SIG-M5 treated with dmso at 0.1 percent for 504 hours (cell line): ENCODE measurements at regions not wholly inside any gene's neighbourhood (a gene's known extent, or its start where the extent isn't known, plus 50 kb on each side); places are given as distances from the start of the nearest gene placed in this dataset.
A peak's percentile ranks its signal among the peaks of the same experiment; 100 is the strongest.

ENCODE experiments used
- DNase-seq: peaks from one replicate; lab custom pipeline; 2025; ENCODE audit not compliant: unreplicated experiment; lab: John Stamatoyannopoulos, UW

DNA sequence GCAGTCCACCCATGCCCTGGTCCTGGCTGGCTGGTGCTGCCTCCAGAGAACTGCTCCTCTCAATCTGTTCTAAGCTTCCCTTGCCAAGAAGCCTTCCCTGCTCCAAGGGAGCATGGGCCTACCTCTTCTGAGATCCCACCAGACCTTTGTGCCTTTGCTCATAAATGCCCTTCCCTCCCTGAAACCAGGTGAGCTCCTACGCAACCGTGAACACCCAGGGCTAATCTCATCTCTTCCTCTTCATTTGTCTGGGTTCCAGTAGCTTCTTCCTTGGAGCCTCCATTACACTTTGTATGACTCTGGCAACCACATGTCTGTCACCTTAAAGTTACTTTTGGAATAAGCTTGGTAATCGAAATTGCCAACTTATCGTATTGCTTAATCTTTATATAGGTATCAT is 270.6 kb downstream of the PBX3 start:
- no peak for DNase-seq

- no peak for DNase-seq
These were observed 273.7 kb downstream of the PBX3 start for GRCh38 chr9:126020836-126021235.

DNA sequence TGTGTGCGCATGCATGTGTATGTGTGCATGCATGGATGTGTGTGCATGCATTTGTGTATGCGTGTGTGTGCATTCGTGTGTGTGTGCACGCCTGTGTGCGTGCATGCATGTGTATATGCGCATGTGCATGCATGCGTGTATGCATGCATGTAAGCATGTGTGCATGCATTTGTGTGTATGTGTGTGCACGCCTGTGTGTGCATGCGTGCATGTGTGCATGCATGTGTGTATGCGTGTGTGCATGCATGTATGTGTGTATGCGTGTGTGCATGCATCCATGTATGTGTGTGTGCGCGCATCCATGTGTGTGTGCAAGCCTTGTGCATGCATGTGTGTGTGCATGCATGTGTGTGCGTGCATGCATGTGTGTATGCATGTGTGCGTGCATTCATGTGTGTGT is 276.8 kb downstream of the PBX3 start:
- no peak for DNase-seq

GRCh38 chr9:126024581-126025230 is 277.5 kb downstream of the PBX3 start:
- DNase-seq: no peak

DNA sequence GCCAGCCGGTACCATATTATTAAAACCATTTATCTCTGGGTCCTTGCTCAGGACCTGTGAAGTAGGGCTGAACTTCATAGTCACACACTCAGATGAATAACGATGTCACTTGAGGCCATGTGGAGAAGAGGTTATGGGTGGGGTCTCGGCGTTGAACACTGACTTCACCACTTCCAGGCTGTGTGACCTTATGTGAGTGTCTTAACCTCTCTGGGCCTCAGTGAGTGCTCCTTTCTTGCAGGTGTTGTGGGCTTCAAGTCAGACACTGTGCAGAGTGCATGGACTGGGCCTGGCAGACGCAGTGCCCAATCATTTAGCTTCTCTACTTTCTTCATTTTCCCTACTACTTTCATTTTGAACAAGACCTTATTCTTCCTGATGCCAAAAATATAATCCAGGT is 278.8 kb downstream of the PBX3 start:
- no peak for DNase-seq

GRCh38 chr9:126027566-126027965 is 280.4 kb downstream of the PBX3 start:
- no peak for DNase-seq

GRCh38 chr9:126028746-126029145 is 281.6 kb downstream of the PBX3 start:
- peak; percentile 0 for DNase-seq

DNA sequence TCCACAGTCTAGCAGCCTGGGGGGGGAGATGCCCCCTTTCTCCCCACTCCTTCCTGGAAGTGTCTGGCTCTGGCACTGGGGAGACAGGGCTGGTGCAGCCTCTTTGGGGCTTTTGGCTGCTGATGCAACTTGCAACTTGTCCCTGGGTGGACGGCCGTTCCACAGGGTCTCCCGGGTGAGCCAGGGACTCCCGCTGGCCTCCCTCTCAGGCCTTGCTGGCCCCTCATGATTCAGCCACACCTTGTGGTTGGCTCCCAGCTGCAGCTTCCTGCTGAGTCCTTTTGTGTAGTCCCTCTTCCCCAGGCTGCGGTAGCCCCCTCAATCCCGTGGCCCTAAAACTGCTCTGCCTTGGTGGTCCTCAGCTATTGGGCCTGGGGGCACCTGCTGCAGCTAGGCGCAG is 283.5 kb downstream of the PBX3 start:
- no peak for DNase-seq

DNA sequence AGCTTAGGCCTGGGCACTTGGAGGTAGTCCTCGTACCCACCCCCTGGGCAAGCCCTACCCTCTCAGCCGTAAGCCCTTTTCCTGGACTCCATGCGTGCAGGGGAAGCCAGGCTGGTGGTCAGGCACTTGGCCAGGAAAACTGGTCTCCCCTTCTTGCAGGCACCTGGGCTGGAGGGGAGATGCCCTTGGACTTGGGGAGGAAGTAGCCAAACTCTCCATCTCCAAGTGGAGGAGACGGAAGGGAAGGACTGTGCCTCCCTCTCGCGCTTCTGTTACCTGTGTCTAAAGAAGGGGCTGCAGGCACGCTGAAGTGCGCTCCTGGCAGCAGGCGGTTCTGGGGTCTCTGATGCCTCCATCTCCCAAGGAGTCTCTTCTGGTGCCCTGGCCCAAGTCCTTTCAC is 283.9 kb downstream of the PBX3 start:
- DNase-seq: no peak

DNA sequence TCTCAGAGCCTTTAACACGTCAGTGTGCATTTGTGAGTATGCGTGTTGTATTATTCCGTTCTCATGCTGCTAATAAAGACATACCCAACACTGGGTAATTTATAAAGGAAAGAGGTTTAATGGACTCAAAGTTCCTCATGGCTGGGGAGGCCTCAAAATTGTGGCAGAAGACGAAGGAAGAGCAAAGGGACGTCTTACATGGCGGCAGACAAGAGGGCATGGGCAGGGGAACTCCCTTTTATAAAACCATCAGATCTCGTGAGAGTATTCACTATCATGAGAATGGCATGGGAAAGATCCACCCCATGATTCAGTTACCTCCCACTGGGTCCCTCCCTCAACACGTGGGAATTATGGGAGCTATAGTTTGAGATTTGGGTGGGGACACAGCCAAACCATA is 285.0 kb downstream of the PBX3 start:
- DNase-seq: no peak

GRCh38 chr9:126033318-126033717 is 286.1 kb downstream of the PBX3 start:
- DNase-seq: no peak

DNA sequence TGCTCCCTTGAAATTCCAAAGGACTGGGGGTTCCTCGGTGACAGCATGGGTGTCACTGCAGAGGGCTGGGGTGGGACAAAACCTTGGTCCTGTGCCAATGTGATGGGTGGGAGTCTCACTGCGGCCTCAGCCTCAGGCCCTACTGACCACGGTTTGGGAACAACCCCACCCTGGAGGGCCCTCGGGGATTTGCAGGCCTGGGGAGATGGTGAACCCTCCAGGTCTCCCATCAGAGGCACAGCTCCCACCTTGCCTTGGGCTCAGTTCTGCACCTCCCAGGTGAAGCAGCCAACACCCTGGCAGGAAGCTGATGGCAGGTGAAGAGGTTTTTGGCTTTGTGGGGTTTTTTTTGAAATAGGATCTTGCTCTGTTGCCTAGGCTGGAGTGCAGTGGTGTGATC is 286.8 kb downstream of the PBX3 start:
- no peak for DNase-seq

DNA sequence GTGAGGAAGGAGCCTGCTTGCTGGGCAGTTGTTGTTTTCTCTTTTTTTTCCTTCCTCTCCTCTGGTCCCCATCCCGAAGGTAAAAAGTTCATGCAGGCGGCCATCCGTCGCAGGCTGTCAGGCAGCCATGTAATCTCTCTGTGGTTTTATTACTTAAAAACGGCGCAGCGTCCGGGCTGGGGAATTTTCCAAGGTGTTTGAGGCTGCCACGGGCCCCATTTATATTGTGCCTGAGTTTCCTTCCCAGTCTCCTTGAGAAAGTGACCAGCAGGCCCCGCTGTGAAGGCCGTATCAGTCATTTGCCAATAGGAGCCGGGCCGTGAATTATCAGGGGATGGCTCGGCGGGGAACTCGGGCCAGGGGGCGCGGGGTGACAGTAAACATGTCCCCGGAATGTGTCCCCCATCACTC is 289.7 kb downstream of the PBX3 start:
- no peak for DNase-seq

- no peak for DNase-seq
These were observed 287.8 kb upstream of the MVB12B start for GRCh38 chr9:126038790-126039189.

DNA sequence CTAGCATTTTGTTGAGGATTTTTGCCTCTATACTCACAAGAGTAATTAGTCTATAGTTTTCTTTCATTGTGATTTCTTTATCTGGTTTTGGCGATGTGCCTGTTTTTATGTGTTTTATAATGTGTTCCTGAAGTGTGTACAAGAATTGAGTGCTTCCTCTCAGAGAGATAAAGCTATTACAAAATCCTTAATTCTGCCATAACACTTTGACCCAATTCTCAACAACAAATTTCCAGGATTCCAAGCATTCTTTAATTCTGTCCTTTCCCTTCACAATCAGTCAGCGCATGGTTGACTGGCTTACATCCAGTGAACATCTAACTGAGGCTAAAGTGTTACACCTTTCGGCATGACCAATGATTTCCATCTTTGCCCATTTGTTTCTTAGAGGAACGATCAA is 282.9 kb upstream of the MVB12B start:
- no peak for DNase-seq

DNA sequence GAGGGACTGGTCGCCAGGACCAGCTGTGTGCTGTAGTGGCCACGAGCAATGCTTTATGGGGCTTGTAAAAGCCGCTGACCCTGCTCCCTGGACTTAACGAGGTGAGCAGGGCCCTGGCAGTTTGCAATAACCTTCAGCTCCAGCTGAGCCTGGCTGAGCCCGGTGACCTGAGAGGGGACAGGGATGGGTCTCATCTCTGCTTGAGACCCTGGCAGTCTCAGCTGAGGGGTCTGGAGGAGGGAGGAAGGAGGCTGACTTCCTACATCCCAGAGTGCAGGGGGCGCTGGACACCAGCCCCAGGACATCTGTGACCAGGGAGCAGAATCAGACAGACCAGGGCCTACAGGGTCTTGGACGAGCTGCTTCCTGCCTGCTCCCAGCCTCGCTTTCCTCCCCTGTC is 277.5 kb upstream of the MVB12B start:
- no peak for DNase-seq

DNA sequence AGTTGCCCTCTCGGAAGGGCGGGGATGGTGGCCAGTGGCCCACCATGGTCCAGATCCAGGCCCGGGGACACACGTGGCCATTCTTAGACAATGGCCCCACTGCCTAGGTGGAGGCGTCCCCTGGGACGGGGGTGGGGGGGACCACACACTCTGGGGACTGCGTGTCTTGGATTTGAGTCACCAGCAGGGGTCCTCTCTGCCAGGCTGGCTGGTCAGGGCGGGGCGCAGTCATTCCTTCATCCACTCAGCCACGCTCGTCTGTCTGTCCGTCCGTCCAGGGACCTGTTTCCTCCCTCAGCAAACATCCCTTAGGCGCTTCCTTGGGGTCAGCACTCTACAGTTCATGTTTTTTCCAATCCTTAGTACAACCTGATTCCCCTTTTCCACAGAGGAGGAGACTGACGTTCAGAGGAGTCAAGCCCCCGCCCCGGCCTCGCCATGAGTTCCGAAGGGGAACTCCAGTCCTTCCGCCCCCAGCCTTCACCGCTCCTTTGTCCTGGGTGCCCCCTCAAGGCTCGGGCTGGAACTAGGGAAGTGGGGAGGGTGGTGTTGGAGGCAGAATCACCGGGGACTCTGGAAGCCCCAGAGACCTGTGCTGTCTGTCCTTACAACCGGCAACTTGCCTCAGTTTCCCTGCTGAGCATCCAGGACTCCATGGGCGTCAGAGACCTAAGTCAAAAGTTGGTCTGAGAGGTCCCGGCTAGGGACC is 276.6 kb upstream of the MVB12B start:
- DNase-seq: no peak

DNA sequence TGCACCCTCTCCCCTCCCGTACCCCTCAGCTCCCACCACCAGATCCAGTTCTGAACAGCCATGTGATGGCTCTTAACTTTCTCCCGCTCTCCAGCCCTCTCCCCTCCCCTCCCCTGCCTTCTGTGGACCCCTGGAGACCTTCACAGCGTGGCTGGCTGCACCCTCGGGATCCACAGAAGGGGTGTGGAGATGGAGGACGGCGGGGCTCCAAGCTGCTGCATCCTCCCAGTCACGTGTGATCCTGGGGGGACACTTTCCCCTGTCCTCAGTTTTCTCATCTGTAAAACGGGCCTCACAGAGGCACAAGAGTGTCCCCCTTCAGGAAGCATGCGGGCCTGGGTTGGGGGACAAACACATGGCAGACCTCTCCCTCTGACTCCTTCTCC is 276.0 kb upstream of the MVB12B start:
- no peak for DNase-seq

GRCh38 chr9:126051446-126052130 is 275.0 kb upstream of the MVB12B start:
- DNase-seq: no peak

DNA sequence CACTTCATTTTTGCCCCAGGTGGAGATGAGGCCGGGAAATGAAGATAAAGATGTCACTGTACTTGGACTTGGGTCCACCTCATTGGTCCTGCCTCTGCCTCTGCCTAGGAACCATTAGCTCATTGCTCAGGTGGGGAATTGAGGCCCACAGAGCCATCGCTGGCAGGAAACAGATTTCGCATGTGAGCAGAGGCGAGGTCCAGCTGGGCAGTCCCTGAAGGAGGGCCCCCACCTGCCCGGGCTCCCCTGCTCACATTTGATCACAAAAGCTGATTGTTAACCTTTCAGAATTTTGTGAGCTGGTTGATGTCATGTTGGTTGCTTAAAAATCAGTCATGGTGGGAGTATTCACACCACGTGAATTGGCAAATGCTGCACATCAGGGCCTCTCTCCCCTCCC is 273.8 kb upstream of the MVB12B start:
- DNase-seq: no peak

GRCh38 chr9:126053913-126054312 is 272.7 kb upstream of the MVB12B start:
- DNase-seq: no peak

- DNase-seq: no peak
These were observed 271.1 kb upstream of the MVB12B start for GRCh38 chr9:126055381-126055985.
